Activated T-cell treated with anti-CD3 and anti-CD28 coated beads, Interleukin-2, amount 50 U/mL, for 24 hours (primary cell): ENCODE measurements at regions not wholly inside any gene's neighbourhood (a gene's known extent, or its start where the extent isn't known, plus 50 kb on each side); places are given as distances from the start of the nearest gene placed in this dataset.

Experiments
- DNase-seq: peaks from one replicate; pipeline ENCODE4 v3.0.0-alpha.2; 2020
- H3K27ac Mint-ChIP-seq: 2 replicates; pipeline ENCODE4 v1.8.0; 2020; ENCODE audit warnings: mild to moderate bottlenecking, mixed read lengths
- H3K27me3 Mint-ChIP-seq: 2 replicates; pipeline ENCODE4 v1.8.0; 2020; ENCODE audit warnings: mixed read lengths
- H3K36me3 Mint-ChIP-seq: 2 replicates; pipeline ENCODE4 v1.8.0; 2020; ENCODE audit warnings: low read depth, mixed read lengths
- H3K4me1 Mint-ChIP-seq: 2 replicates; pipeline ENCODE4 v1.8.0; 2020; ENCODE audit warnings: low read depth, mixed read lengths
- H3K4me3 Mint-ChIP-seq: 2 replicates; pipeline ENCODE4 v1.8.0; 2020; ENCODE audit warnings: mild to moderate bottlenecking, moderate library complexity, mixed read lengths
- H3K9me3 Mint-ChIP-seq: 2 replicates; pipeline ENCODE4 v1.8.0; 2020; ENCODE audit warnings: mixed read lengths

DNA sequence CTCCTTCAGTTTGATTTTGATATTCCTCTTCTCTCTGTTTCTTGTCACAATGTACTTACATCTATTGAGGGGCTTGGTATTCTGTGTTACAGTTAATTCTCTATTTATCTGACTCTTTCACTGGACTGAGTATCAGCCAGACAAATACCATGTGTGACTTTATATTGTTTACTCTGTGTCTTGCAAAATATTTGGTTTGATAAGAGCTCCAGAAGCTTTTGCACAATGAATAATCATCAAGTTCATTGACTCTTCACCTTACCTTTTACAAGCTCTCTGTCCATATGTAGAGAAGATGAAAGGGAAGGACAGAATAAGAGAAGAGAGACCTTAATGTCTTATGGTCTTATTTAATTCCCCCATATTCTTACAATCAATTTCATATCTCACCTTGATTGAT, 877.7 kb upstream of the CDH8 start:
- Mint-ChIP-seq H3K27ac (no peak overlapping the region), H3K4me1 (no peaks in the 10 kb centered on the region), H3K36me3 (no peaks in the 10 kb centered on the region), H3K9me3 (peaks cover 33% of the 10 kb centered on the region), H3K27me3 (no peaks in the 10 kb centered on the region), H3K4me3 (no peak overlapping the region)
- no peak for DNase-seq

DNA sequence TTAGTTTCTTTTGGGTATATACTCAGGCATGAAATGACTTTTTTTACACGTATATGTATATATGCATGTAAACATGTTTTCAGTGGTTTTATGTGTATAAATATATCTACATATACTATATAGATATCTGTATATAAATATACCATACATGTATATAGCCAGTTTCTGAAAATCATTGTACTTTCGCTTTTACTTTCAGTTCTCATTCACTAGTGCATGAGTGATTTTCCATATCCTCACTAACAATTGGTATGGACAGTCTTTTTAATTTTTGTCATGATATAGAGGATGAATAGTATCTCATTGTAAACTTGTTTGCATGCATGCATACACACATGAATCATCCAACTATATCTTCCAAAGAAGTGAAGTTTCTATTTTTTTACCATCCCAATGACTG, 877.1 kb upstream of the CDH8 start:
- Mint-ChIP-seq H3K4me1 (no peaks in the 10 kb centered on the region), H3K36me3 (no peaks in the 10 kb centered on the region), H3K4me3 (no peak overlapping the region), H3K27ac (no peak overlapping the region), H3K9me3 (peaks cover 30% of the 10 kb centered on the region), H3K27me3 (no peaks in the 10 kb centered on the region)
- DNase-seq: no peak

DNA sequence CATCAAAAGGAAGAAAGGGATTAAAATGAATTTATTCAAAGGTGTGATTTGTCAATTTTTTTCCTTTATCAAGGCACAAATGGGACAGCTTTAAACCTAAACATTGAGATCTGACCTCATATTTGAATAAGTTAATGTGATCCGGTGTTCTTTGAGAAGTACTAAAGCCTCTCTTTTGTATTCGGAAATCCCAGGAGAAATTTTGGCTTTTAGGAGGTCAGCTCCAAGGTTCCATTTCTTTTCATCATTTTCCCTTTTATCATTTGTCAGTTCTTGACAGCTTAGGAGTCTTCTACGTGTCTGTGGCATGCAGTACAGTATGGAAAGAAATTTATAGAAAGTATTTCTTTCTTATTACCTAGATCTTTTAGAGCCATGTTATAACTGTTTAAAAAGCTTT, 873.4 kb upstream of the CDH8 start:
- no peak for DNase-seq
- no peaks in the 10 kb centered on the region for H3K36me3 Mint-ChIP-seq
- no peaks in the 10 kb centered on the region for H3K27me3 Mint-ChIP-seq
- no peak overlapping the region for H3K4me3 Mint-ChIP-seq
- peaks cover 29% of the 10 kb centered on the region for H3K9me3 Mint-ChIP-seq
- H3K27ac Mint-ChIP-seq: no peak overlapping the region
- no peaks in the 10 kb centered on the region for H3K4me1 Mint-ChIP-seq

DNA sequence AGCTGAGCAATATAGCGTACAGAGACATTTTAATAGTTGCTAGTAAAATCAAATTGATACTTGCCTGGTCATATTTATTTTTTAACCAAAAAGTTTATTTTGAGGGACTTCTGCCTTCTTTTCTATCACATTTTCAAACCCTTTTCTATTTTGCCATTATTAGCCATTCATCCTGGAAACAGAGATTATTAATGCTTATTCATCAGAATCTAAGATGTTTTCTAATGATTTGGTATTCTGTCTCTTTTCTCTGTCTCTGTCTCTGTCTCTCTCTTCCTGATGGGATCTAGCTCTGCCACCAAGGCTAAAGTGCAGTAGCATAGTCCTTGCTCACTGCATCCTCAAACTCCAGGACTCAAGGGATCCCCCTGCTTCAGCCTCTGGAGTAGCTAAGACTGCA, 871.3 kb upstream of the CDH8 start:
- no peaks in the 10 kb centered on the region for H3K27me3 Mint-ChIP-seq
- H3K4me1 Mint-ChIP-seq: no peaks in the 10 kb centered on the region
- H3K27ac Mint-ChIP-seq: no peak overlapping the region
- H3K4me3 Mint-ChIP-seq: no peak overlapping the region
- H3K9me3 Mint-ChIP-seq: peaks cover 29% of the 10 kb centered on the region
- no peak for DNase-seq
- H3K36me3 Mint-ChIP-seq: no peaks in the 10 kb centered on the region

DNA sequence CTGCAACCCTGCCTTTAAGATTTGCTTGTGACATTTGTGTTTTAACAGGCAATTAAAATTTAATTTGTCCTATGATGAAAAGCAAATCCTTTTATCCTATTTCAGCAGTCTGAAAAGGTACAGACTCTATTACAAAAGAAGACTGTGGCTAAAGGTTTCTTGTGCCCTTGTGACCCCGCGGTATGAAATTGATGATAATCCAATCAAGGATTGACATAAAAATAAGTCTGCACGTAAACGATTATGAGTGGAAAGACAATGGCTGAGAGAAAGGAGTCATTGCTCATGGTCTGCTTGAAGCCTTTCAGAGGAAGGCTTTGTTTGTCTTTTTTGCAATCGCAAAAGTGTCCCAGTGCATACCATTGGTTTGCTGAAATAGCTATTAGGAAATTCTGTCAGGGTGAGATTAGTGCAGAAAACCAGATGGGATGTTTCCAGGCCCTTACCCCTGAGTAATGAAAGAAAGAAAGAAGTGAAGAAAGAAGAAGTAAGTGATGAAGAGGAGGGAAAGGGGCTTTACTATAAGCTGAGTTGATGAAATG, 867.8 kb upstream of the CDH8 start:
- Mint-ChIP-seq H3K36me3 (no peaks in the 10 kb centered on the region), H3K4me3 (no peak overlapping the region), H3K27me3 (no peaks in the 10 kb centered on the region), H3K27ac (no peak overlapping the region), H3K9me3 (peaks cover 21% of the 10 kb centered on the region), H3K4me1 (no peaks in the 10 kb centered on the region)
- no peak for DNase-seq

DNA sequence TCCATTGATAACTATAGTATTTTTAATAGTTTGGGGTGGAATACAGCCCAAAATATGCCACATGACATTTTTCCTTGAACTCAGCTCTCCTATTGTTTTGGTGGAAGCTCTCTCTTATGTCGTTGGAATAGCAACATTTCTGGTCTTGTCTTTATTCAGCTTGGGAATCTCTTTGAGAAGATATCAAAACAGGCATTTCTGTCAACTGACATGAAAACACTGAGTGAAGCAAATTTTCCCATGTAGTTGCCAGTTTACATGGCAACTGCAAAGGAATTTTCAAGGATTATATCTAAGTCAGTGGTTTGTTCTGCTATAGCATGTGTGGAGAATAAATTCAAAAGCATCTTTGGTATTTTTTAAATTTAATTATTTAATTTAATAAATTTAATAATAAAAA, 863.5 kb upstream of the CDH8 start:
- no peaks in the 10 kb centered on the region for H3K36me3 Mint-ChIP-seq
- no peak overlapping the region for H3K27ac Mint-ChIP-seq
- H3K4me1 Mint-ChIP-seq: no peaks in the 10 kb centered on the region
- no peak overlapping the region for H3K4me3 Mint-ChIP-seq
- peaks cover 35% of the 10 kb centered on the region for H3K9me3 Mint-ChIP-seq
- H3K27me3 Mint-ChIP-seq: no peaks in the 10 kb centered on the region
- no peak for DNase-seq

DNA sequence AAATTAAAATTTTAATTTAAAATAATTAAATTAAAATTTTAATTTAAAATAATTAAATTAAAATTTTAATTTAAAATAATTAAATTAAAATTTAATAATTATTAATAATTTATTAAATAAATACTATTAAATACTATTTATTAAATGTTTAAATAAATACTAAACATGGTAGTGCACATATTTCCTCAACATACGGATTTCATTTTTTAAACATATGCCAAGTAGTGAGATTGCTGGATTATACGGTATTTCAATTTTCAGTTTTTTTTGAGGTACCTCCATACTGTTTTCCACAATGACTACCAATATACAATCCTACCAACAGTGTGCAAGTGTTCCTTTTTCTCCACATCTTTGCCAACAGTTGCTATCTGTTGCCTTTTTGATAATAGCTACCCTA, 852.9 kb upstream of the CDH8 start:
- Mint-ChIP-seq H3K4me3 (no peak overlapping the region), H3K27me3 (no peaks in the 10 kb centered on the region), H3K27ac (no peak overlapping the region), H3K4me1 (no peaks in the 10 kb centered on the region), H3K36me3 (no peaks in the 10 kb centered on the region), H3K9me3 (peaks cover 34% of the 10 kb centered on the region)
- DNase-seq: no peak

DNA sequence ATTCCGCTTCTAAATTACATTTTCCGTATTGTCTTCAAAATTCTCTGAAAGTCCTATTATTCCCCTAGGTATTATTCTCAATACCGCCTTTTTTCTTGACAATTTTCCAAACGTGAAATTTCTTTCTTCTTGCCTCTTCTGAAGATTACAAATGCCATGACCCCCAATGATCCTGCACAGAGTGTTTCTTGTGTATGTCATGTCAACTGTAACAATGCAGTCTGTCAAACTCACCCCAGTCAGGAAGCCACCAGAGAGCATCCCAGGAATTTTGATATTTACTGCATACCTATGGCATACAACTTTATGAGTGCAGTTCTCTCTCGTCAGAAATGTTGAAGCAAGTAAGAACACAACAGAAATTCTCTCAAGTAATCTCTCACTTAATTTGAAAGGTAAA, 847.3 kb upstream of the CDH8 start:
- Mint-ChIP-seq H3K36me3 (no peaks in the 10 kb centered on the region), H3K4me3 (no peak overlapping the region), H3K9me3 (peaks cover 32% of the 10 kb centered on the region), H3K4me1 (no peaks in the 10 kb centered on the region), H3K27me3 (no peaks in the 10 kb centered on the region), H3K27ac (no peak overlapping the region)
- no peak for DNase-seq

DNA sequence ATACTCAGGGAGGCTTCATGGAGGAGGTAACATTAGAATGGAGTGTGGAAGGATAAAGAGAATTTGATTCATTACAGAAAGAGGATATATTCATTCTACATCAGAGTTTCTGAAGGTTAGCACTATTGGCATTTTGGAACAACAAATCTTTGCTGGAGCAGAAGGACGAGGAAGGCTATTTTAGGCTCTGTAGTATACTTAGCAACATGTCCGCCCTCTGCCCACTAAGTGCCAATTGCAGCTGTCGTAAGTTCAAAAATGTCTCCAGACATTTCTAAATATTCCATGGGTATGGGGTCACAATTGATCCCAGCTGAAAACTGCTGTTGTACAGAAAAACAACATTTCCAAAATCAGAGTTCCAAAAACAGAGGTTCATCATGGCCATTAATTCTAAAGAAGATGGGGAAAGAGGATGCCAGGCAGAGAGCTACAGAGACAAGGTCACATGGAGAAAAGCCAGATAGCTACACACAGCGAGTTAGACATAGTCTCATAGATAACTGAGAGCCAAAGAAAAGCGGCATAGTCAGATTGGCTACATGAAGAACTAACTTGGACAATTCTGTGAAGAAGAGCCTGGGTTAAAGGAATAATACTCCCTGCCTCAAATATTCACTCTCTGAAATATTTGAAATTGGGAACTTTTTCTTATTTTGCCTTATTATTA, 846.4 kb upstream of the CDH8 start:
- no peaks in the 10 kb centered on the region for H3K27me3 Mint-ChIP-seq
- no peaks in the 10 kb centered on the region for H3K36me3 Mint-ChIP-seq
- H3K27ac Mint-ChIP-seq: no peak overlapping the region
- H3K9me3 Mint-ChIP-seq: peaks cover 30% of the 10 kb centered on the region
- no peak for DNase-seq
- no peaks in the 10 kb centered on the region for H3K4me1 Mint-ChIP-seq
- H3K4me3 Mint-ChIP-seq: no peak overlapping the region

DNA sequence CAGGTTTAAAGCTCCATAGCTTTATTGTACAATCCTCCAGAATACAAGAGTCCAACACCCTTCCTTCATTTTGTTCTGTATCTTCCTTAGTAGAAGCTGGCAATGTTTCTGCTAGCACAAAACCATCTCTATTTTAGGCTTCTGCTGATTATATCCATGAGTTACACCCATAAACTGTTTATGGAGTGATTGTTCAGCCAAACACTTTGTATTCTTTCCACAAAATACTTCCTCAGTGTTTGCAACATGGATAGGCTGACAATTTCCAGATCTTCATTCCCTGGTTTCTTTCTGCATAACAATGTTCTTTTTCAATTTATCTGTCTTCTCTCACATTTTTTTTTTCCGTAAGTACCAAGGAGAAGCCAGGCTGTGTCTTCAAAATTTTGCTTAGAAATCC, 839.9 kb upstream of the CDH8 start:
- H3K4me3 Mint-ChIP-seq: no peak overlapping the region
- no peak overlapping the region for H3K27ac Mint-ChIP-seq
- no peaks in the 10 kb centered on the region for H3K27me3 Mint-ChIP-seq
- H3K4me1 Mint-ChIP-seq: no peaks in the 10 kb centered on the region
- H3K9me3 Mint-ChIP-seq: peaks cover 22% of the 10 kb centered on the region
- DNase-seq: no peak
- H3K36me3 Mint-ChIP-seq: no peaks in the 10 kb centered on the region

DNA sequence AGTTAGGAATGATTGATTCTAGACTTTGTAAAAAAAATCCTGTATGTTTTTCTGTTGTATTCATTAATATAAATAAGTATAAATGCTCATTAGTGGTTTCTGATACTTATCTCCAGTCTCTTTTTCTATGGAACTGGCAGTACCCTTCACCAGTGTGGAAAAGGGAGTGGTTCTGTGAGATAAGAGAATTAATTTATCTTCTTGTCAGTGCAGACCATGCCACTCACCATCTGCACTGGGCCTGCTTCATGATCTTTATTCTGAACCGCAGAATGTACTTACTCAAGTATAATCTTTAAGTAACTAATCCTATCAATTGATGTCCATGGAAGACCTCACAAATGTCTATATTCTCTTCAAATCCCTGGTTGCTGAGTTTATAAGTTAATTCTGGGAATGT, 836.1 kb upstream of the CDH8 start:
- Mint-ChIP-seq H3K4me1 (no peaks in the 10 kb centered on the region), H3K36me3 (no peaks in the 10 kb centered on the region), H3K27me3 (no peaks in the 10 kb centered on the region), H3K4me3 (no peak overlapping the region), H3K9me3 (peaks cover 27% of the 10 kb centered on the region), H3K27ac (no peak overlapping the region)
- DNase-seq: no peak

DNA sequence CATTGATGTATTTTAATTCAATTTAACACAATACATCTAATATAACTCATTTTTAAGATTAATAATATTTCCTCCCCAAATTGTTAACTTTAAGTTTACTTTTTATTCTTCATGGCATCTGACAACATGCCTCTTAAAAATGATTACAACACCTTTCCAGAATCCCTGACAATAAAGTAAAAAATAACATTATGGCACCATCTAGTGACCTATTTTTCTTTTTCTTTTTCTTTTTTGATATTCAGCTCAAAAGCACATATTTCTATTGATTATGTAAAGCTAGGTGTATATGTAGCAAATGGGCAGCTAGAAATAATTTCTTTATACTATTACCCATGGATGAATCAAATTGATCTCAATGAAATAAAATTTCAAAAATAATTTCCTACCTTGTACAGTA, 834.3 kb upstream of the CDH8 start:
- Mint-ChIP-seq H3K9me3 (peaks cover 24% of the 10 kb centered on the region), H3K27ac (no peak overlapping the region), H3K36me3 (no peaks in the 10 kb centered on the region), H3K4me3 (no peak overlapping the region), H3K27me3 (no peaks in the 10 kb centered on the region), H3K4me1 (no peaks in the 10 kb centered on the region)
- DNase-seq: no peak

DNA sequence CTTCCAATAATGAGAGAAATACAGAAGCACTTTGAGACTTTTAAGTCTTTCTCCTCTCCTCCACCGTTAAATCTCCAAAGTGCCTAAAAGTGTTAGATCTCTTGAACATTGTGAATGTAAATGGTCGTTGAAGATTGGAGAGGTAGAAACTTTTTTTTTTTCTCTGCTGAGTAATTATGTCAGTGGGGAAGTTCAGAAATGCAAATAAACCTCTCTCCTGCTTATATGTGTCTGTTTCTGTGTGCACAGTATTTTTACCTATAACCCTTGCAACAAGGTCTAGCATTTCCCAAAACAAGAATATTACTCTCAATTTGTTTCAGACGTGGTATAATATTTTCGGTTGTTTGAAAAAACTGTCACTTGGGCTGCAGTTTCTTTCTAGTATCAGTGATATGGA, 833.6 kb upstream of the CDH8 start:
- DNase-seq: no peak
- Mint-ChIP-seq H3K9me3 (peaks cover 17% of the 10 kb centered on the region), H3K27ac (no peak overlapping the region), H3K27me3 (no peaks in the 10 kb centered on the region), H3K36me3 (no peaks in the 10 kb centered on the region), H3K4me1 (no peaks in the 10 kb centered on the region), H3K4me3 (no peak overlapping the region)

DNA sequence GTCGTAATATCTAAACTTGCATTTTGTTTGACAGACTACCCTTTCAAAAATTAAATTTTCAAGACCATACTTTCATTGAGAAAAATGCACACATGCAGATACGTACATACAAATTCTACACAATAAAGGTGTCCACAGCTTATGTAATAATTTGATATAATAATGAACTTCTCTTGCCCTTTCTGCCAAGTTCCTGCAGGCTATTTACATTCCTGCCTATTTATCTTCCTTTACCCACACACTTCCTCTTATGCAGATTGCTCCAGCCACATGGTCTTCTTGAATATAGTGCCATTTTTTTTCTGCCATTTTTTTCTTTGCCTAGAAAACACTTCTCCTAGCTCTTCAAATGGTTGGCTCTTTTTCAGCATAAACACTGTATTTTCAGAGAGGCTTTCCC, 826.9 kb upstream of the CDH8 start:
- no peaks in the 10 kb centered on the region for H3K27me3 Mint-ChIP-seq
- no peak overlapping the region for H3K27ac Mint-ChIP-seq
- peaks cover 27% of the 10 kb centered on the region for H3K9me3 Mint-ChIP-seq
- DNase-seq: no peak
- H3K4me1 Mint-ChIP-seq: no peaks in the 10 kb centered on the region
- H3K4me3 Mint-ChIP-seq: no peak overlapping the region
- no peaks in the 10 kb centered on the region for H3K36me3 Mint-ChIP-seq

DNA sequence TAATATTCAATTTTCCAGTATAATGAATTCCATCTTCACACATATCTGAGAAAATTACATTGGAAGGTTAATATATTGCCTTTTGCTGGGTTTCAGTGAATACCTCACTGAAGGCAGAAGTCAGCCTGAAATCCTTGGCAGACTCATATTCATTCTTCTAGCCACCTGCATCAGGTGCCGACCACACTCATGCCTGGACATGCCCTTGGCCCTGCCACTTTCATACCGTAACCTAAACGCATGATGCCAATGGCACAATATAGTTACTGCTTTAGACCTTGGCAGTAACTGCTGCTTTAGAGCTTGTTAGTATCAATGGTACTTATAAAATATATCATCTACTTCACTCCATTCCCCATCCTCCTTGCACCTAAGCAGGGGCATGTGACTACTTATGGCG, 817.6 kb upstream of the CDH8 start:
- no peak for DNase-seq
- no peaks in the 10 kb centered on the region for H3K36me3 Mint-ChIP-seq

More for the DNA sequence above, 817.6 kb upstream of the CDH8 start:
- no peak overlapping the region for H3K27ac Mint-ChIP-seq
- no peaks in the 10 kb centered on the region for H3K4me1 Mint-ChIP-seq
- no peak overlapping the region for H3K4me3 Mint-ChIP-seq
- peaks cover 18% of the 10 kb centered on the region for H3K9me3 Mint-ChIP-seq
- no peaks in the 10 kb centered on the region for H3K27me3 Mint-ChIP-seq
